ENCODE measurements at regions not wholly inside any gene's neighbourhood (a gene's known extent, or its start where the extent isn't known, plus 50 kb on each side); places are given as distances from the start of the nearest gene placed in this dataset.

GRCh38 chr6:138550346-138550767, 51.1 kb upstream of the NHSL1 start:
- no peaks in the 10 kb centered on the region for H3K27me3 ChIP-seq (ENCODE audit: insufficient read depth, low read depth, severe bottlenecking)
- TF ChIP-seq CTCF (IDR thresholded peaks at IDR 0.05; ENCODE audit: low read depth, low read length): no peak
- no peak overlapping the region for H3K4me3 ChIP-seq (ENCODE audit: low read depth, low read length)
- no peak for DNase-seq
- H3K9me3 ChIP-seq (ENCODE audit: severe bottlenecking): no peaks in the 10 kb centered on the region
- H3K27ac ChIP-seq: no peak overlapping the region
- H3K36me3 ChIP-seq: no peaks in the 10 kb centered on the region

- H3K27me3 ChIP-seq (ENCODE audit: insufficient read depth, low read depth, severe bottlenecking): no peaks in the 10 kb centered on the region
- H3K27ac ChIP-seq: no peak overlapping the region
- no peaks in the 10 kb centered on the region for H3K36me3 ChIP-seq
- no peak overlapping the region for H3K4me3 ChIP-seq (ENCODE audit: low read depth, low read length)
- DNase-seq: no peak
- no peaks in the 10 kb centered on the region for H3K9me3 ChIP-seq (ENCODE audit: severe bottlenecking)
- no peak for TF ChIP-seq CTCF (IDR thresholded peaks at IDR 0.05; ENCODE audit: low read depth, low read length)
Measured at GRCh38 chr6:138554146-138554545, 54.9 kb upstream of the NHSL1 start.

GRCh38 chr6:138555421-138555988, 56.2 kb upstream of the NHSL1 start:
- Histone ChIP-seq H3K27me3 (ENCODE audit: insufficient read depth, low read depth, severe bottlenecking) (no peaks in the 10 kb centered on the region), H3K9me3 (ENCODE audit: severe bottlenecking) (no peaks in the 10 kb centered on the region), H3K36me3 (no peaks in the 10 kb centered on the region), H3K4me3 (ENCODE audit: low read depth, low read length) (no peak overlapping the region), H3K27ac (no peak overlapping the region)
- no peak for TF ChIP-seq CTCF (IDR thresholded peaks at IDR 0.05; ENCODE audit: low read depth, low read length)
- no peak for DNase-seq

GRCh38 chr6:138557147-138557546, 57.9 kb upstream of the NHSL1 start:
- DNase-seq: no peak
- H3K27ac ChIP-seq: no peak overlapping the region
- no peak overlapping the region for H3K4me3 ChIP-seq (ENCODE audit: low read depth, low read length)
- H3K27me3 ChIP-seq (ENCODE audit: insufficient read depth, low read depth, severe bottlenecking): no peaks in the 10 kb centered on the region
- no peaks in the 10 kb centered on the region for H3K36me3 ChIP-seq
- no peak for TF ChIP-seq CTCF (IDR thresholded peaks at IDR 0.05; ENCODE audit: low read depth, low read length)
- H3K9me3 ChIP-seq (ENCODE audit: severe bottlenecking): peaks cover under 1% of the 10 kb centered on the region

- no peak overlapping the region for H3K4me3 ChIP-seq (ENCODE audit: low read depth, low read length)
- no peak for DNase-seq
Measured at GRCh38 chr6:138559143-138559542, 59.8 kb upstream of the NHSL1 start.

More at GRCh38 chr6:138559143-138559542, 59.8 kb upstream of the NHSL1 start:
- Histone ChIP-seq H3K27me3 (ENCODE audit: insufficient read depth, low read depth, severe bottlenecking) (no peaks in the 10 kb centered on the region), H3K9me3 (ENCODE audit: severe bottlenecking) (peaks cover 4% of the 10 kb centered on the region), H3K27ac (no peak overlapping the region), H3K36me3 (no peaks in the 10 kb centered on the region)
- no peak for TF ChIP-seq CTCF (IDR thresholded peaks at IDR 0.05; ENCODE audit: low read depth, low read length)

Data from WERI-Rb-1 (cell line).